ENCODE measurements at regions not wholly inside any gene's neighbourhood (a gene's known extent, or its start where the extent isn't known, plus 50 kb on each side); places are given as distances from the start of the nearest gene placed in this dataset.

- Histone ChIP-seq H4K20me1 (replicated peaks; ENCODE audit: insufficient read depth) (no peaks in the 10 kb centered on the region), H3K79me2 (replicated peaks; ENCODE audit: insufficient read depth) (no peaks in the 10 kb centered on the region), H3K27ac (ENCODE audit: low read depth) (no peak overlapping the region), H2AFZ (peak overlapping the region; percentile 61), H3K4me1 (ENCODE audit: insufficient read depth) (peaks cover 51% of the 10 kb centered on the region), H3K4me2 (peak overlapping the region; percentile 75), H3F3A (replicated peaks; ENCODE audit: low read depth) (no peaks in the 10 kb centered on the region), H3K9me2 (ENCODE audit: insufficient read depth) (peaks cover 6% of the 10 kb centered on the region; the same call in 1 of the 2 replicates), H3K4me3 (peak overlapping the region; percentile 26; the same call in 1 of the 2 replicates), H3K27me3 (ENCODE audit: insufficient read depth) (peaks cover 39% of the 10 kb centered on the region), H3K36me3 (ENCODE audit: insufficient read depth) (no peaks in the 10 kb centered on the region)
- ATAC-seq (peak; percentile 5; the same call in 2 of the 3 replicates), DNase-seq (ENCODE audit: low spot score) (no peak)
- no peaks in the 10 kb centered on the region for H3K36me3 Mint-ChIP-seq (ENCODE audit: low read depth)
- no peak overlapping the region for H3K27ac Mint-ChIP-seq
- H3K4me3 Mint-ChIP-seq, result no peak overlapping the region
- H3K4me1 Mint-ChIP-seq, result peaks cover 59% of the 10 kb centered on the region
- no peak for TF ChIP-seq ZNF114 (CRISPR knock-in tag; IDR thresholded peaks at IDR 0.05)
- TF ChIP-seq, protein P1, sequence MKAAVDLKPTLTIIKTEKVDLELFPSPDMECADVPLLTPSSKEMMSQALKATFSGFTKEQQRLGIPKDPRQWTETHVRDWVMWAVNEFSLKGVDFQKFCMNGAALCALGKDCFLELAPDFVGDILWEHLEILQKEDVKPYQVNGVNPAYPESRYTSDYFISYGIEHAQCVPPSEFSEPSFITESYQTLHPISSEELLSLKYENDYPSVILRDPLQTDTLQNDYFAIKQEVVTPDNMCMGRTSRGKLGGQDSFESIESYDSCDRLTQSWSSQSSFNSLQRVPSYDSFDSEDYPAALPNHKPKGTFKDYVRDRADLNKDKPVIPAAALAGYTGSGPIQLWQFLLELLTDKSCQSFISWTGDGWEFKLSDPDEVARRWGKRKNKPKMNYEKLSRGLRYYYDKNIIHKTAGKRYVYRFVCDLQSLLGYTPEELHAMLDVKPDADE (IDR thresholded peaks at IDR 0.05), result no peak
- no peak for TF ChIP-seq CREB1 (CRISPR knock-in tag; IDR thresholded peaks at IDR 0.05; ENCODE audit: low read depth)
- no peak for TF ChIP-seq JUNB (IDR thresholded peaks at IDR 0.05; ENCODE audit: unreplicated experiment)
- no peak for TF ChIP-seq CTCF (conservative IDR thresholded peaks at IDR 0.05; ENCODE audit: low read depth in 2 of 2)
- no peak for TF ChIP-seq REST (IDR thresholded peaks at IDR 0.05; ENCODE audit: unreplicated experiment)
- peaks cover 50% of the 10 kb centered on the region for H3K27me3 Mint-ChIP-seq (ENCODE audit: insufficient read depth, low read depth, poor library complexity)
- H3K9me3 Mint-ChIP-seq, result no peaks in the 10 kb centered on the region; the same call in 2 of the 3 replicates
These were observed 209.9 kb downstream of the TEX29 start for GRCh38 chr13:111530137-111530870.

- Histone ChIP-seq H3K4me3 (peak overlapping the region; percentile 26; the same call in 1 of the 2 replicates), H3K79me2 (replicated peaks; ENCODE audit: insufficient read depth) (no peaks in the 10 kb centered on the region), H3K36me3 (ENCODE audit: insufficient read depth) (no peaks in the 10 kb centered on the region), H2AFZ (no peak overlapping the region), H3K4me2 (peak overlapping the region; percentile 75), H3K27me3 (ENCODE audit: insufficient read depth) (peaks cover 46% of the 10 kb centered on the region), H3K4me1 (ENCODE audit: insufficient read depth) (peaks cover 63% of the 10 kb centered on the region), H3K27ac (ENCODE audit: low read depth) (no peak overlapping the region), H4K20me1 (replicated peaks; ENCODE audit: insufficient read depth) (no peaks in the 10 kb centered on the region), H3K9me2 (ENCODE audit: insufficient read depth) (no peaks in the 10 kb centered on the region), H3F3A (replicated peaks; ENCODE audit: low read depth) (no peaks in the 10 kb centered on the region)
- ATAC-seq (no peak), DNase-seq (ENCODE audit: low spot score) (no peak)
- no peaks in the 10 kb centered on the region for H3K36me3 Mint-ChIP-seq (ENCODE audit: low read depth)
- no peak overlapping the region for H3K27ac Mint-ChIP-seq
- peaks cover 60% of the 10 kb centered on the region for H3K27me3 Mint-ChIP-seq (ENCODE audit: insufficient read depth, low read depth, poor library complexity)
- peaks cover 71% of the 10 kb centered on the region for H3K4me1 Mint-ChIP-seq
- H3K4me3 Mint-ChIP-seq, result peak overlapping the region; percentile 53; the same call in 2 of the 3 replicates
- H3K9me3 Mint-ChIP-seq, result no peaks in the 10 kb centered on the region; the same call in 2 of the 3 replicates
- TF ChIP-seq, protein P1 (IDR thresholded peaks at IDR 0.05), result no peak
- TF ChIP-seq CREB1 (CRISPR knock-in tag; IDR thresholded peaks at IDR 0.05; ENCODE audit: low read depth) (no peak), EZH2phosphoT487 (IDR thresholded peaks at IDR 0.05; ENCODE audit: unreplicated experiment) (no peak)
These were observed 211.1 kb downstream of the TEX29 start for GRCh38 chr13:111531505-111531904.

Data from GM23338 (cell line).